SU-DHL-6 (cell line): ENCODE measurements at regions not wholly inside any gene's neighbourhood (a gene's known extent, or its start where the extent isn't known, plus 50 kb on each side); places are given as distances from the start of the nearest gene placed in this dataset.

Experiments used
- EZH2phosphoT487 ChIP-seq: fragments of 200-600 bp; sonication (generic), shearing (Covaris generic); conservative IDR thresholded peaks from 2 replicates; pipeline ENCODE4 v1.6.1; 2018; ENCODE audit warnings: mild to moderate bottlenecking, antibody characterized with exemption, low read length, moderate library complexity, mixed read lengths
- TF ChIP-seq, protein P1 (sequence below): fragments of 200-600 bp; sonication (generic); IDR thresholded peaks from one replicate; pipeline ENCODE4 v1.5.1; 2017; ENCODE audit warnings: antibody characterized with exemption, mild to moderate bottlenecking, low read length, moderate library complexity; ENCODE audit not compliant: insufficient read depth, poor library complexity, severe bottlenecking

- TF ChIP-seq, protein P1, sequence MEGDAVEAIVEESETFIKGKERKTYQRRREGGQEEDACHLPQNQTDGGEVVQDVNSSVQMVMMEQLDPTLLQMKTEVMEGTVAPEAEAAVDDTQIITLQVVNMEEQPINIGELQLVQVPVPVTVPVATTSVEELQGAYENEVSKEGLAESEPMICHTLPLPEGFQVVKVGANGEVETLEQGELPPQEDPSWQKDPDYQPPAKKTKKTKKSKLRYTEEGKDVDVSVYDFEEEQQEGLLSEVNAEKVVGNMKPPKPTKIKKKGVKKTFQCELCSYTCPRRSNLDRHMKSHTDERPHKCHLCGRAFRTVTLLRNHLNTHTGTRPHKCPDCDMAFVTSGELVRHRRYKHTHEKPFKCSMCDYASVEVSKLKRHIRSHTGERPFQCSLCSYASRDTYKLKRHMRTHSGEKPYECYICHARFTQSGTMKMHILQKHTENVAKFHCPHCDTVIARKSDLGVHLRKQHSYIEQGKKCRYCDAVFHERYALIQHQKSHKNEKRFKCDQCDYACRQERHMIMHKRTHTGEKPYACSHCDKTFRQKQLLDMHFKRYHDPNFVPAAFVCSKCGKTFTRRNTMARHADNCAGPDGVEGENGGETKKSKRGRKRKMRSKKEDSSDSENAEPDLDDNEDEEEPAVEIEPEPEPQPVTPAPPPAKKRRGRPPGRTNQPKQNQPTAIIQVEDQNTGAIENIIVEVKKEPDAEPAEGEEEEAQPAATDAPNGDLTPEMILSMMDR: no peak
- TF ChIP-seq EZH2phosphoT487: no peak
These were observed 112.1 kb downstream of the COPRS start for GRCh38 chr17:31746884-31747495.
